ENCODE measurements at regions not wholly inside any gene's neighbourhood (a gene's known extent, or its start where the extent isn't known, plus 50 kb on each side); places are given as distances from the start of the nearest gene placed in this dataset.

DNA sequence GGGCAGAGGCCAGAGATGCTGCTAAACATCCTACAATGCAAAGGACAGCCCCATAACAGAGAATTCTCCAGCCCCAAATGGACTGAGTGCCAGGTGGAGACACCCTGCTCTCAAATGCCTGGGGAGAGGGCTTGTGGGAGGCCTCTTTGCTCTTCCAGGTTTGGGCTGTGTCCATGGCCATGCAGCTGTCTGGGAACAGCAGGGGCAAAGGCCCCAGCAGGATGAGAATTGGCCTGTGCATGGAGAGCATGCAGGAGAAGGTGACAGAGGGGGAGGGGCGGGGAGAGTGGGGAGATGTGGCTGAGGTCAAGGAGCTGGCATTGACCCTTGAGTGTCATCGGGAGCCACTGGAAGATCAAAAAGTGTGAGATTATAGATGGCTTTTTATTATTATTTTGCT lies 111.5 kb upstream of the ERCC6L2 start:
- intact Hi-C loops (cut with micrococcal nuclease; ENCODE audit: unreplicated experiment), result no loop called here
- H3K4me3 ChIP-seq (ENCODE audit: low read depth, low read length, poor library complexity, severe bottlenecking), result no peak overlapping the region
- TF ChIP-seq, protein P1, sequence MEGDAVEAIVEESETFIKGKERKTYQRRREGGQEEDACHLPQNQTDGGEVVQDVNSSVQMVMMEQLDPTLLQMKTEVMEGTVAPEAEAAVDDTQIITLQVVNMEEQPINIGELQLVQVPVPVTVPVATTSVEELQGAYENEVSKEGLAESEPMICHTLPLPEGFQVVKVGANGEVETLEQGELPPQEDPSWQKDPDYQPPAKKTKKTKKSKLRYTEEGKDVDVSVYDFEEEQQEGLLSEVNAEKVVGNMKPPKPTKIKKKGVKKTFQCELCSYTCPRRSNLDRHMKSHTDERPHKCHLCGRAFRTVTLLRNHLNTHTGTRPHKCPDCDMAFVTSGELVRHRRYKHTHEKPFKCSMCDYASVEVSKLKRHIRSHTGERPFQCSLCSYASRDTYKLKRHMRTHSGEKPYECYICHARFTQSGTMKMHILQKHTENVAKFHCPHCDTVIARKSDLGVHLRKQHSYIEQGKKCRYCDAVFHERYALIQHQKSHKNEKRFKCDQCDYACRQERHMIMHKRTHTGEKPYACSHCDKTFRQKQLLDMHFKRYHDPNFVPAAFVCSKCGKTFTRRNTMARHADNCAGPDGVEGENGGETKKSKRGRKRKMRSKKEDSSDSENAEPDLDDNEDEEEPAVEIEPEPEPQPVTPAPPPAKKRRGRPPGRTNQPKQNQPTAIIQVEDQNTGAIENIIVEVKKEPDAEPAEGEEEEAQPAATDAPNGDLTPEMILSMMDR (conservative IDR thresholded peaks at IDR 0.05; ENCODE audit: low read depth, low read length), result no peak
- no TSS peak for BruUV-seq (replicated peaks)
- no peaks in the 10 kb centered on the region for H3K4me1 ChIP-seq (ENCODE audit: insufficient read depth, low read length, poor library complexity, severe bottlenecking)
- H3K36me3 ChIP-seq (ENCODE audit: insufficient read depth, low read length, poor library complexity, severe bottlenecking), result no peaks in the 10 kb centered on the region
- H3K27ac ChIP-seq (ENCODE audit: low read depth, low read length, poor library complexity, severe bottlenecking), result no peak overlapping the region
- no peak for DNase-seq (ENCODE audit: low spot score)
- no peaks in the 10 kb centered on the region for H3K9me3 ChIP-seq (ENCODE audit: low read depth, low read length, poor library complexity, severe bottlenecking)
- no peaks in the 10 kb centered on the region for H3K27me3 ChIP-seq (replicated peaks; ENCODE audit: insufficient read depth, low read depth, low read length, poor library complexity)
- CTCF ChIA-PET, result no interaction called here
- POLR2A ChIA-PET (ENCODE audit: low non-redundant PET), result no interaction called here

DNA sequence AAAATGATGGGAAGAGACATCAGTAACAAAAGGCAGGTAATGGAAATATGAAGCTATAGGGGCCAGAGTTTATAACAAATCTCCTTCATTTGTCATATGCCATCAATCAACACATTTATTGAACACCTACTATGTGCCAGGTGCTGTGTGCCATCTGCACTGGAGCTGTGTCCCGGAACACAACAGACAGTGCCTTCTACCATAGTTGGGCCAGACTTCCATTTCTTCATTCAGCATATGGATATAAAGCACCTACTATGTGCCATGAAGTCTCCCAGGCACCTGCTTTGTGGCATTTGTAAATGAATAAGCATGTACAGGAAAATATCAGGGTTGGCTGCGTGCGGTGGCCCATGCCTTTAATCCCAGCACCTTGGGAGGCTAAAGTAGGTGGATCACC lies 112.5 kb upstream of the ERCC6L2 start:
- Histone ChIP-seq H3K4me1 (ENCODE audit: insufficient read depth, low read length, poor library complexity, severe bottlenecking) (no peaks in the 10 kb centered on the region), H3K36me3 (ENCODE audit: insufficient read depth, low read length, poor library complexity, severe bottlenecking) (no peaks in the 10 kb centered on the region), H3K27me3 (replicated peaks; ENCODE audit: insufficient read depth, low read depth, low read length, poor library complexity) (no peaks in the 10 kb centered on the region), H3K27ac (ENCODE audit: low read depth, low read length, poor library complexity, severe bottlenecking) (no peak overlapping the region), H3K9me3 (ENCODE audit: low read depth, low read length, poor library complexity, severe bottlenecking) (no peaks in the 10 kb centered on the region), H3K4me3 (ENCODE audit: low read depth, low read length, poor library complexity, severe bottlenecking) (no peak overlapping the region)
- ChIA-PET POLR2A (ENCODE audit: low non-redundant PET) (no interaction called here), CTCF (no interaction called here)
- intact Hi-C loops (cut with micrococcal nuclease; ENCODE audit: unreplicated experiment), result no loop called here
- BruUV-seq (replicated peaks), result no TSS peak
- DNase-seq (ENCODE audit: low spot score), result no peak
- TF ChIP-seq, protein P1 (conservative IDR thresholded peaks at IDR 0.05; ENCODE audit: low read depth, low read length), result no peak
- no peak for TF ChIP-seq EZH2 (IDR thresholded peaks at IDR 0.05; ENCODE audit: borderline replicate concordance, low read depth, low read length, poor library complexity, severe bottlenecking)

GRCh38 chr9:95762322-95762721 lies 113.2 kb upstream of the ERCC6L2 start:
- ChIA-PET POLR2A (ENCODE audit: low non-redundant PET) (no interaction called here), CTCF (no interaction called here)
- no peaks in the 10 kb centered on the region for H3K27me3 ChIP-seq (replicated peaks; ENCODE audit: insufficient read depth, low read depth, low read length, poor library complexity)
- H3K4me1 ChIP-seq (ENCODE audit: insufficient read depth, low read length, poor library complexity, severe bottlenecking), result peaks cover 3% of the 10 kb centered on the region
- BruUV-seq (replicated peaks), result no TSS peak
- H3K4me3 ChIP-seq (ENCODE audit: low read depth, low read length, poor library complexity, severe bottlenecking), result no peak overlapping the region
- H3K36me3 ChIP-seq (ENCODE audit: insufficient read depth, low read length, poor library complexity, severe bottlenecking), result no peaks in the 10 kb centered on the region
- no peaks in the 10 kb centered on the region for H3K9me3 ChIP-seq (ENCODE audit: low read depth, low read length, poor library complexity, severe bottlenecking)
- H3K27ac ChIP-seq (ENCODE audit: low read depth, low read length, poor library complexity, severe bottlenecking), result no peak overlapping the region
- intact Hi-C loops (cut with micrococcal nuclease; ENCODE audit: unreplicated experiment), result no loop called here
- no peak for TF ChIP-seq EZH2 (IDR thresholded peaks at IDR 0.05; ENCODE audit: borderline replicate concordance, low read depth, low read length, poor library complexity, severe bottlenecking)
- TF ChIP-seq, protein P1 (conservative IDR thresholded peaks at IDR 0.05; ENCODE audit: low read depth, low read length), result no peak
- no peak for DNase-seq (ENCODE audit: low spot score)

Data from A673 (cell line).